Mesenchymal stem cell (in vitro differentiated cells and primary cell): ENCODE measurements at regions not wholly inside any gene's neighbourhood (a gene's known extent, or its start where the extent isn't known, plus 50 kb on each side); places are given as distances from the start of the nearest gene placed in this dataset.

Source experiments
- DNase-seq: peaks from one replicate; pipeline ENCODE4 v3.0.0-alpha.2; 2013
- H2AFZ ChIP-seq: one replicate; pipeline ENCODE4 v1.6.1; 2013; ENCODE audit warnings: low read depth, mild to moderate bottlenecking, control low read depth, inconsistent platforms, low read length, moderate library complexity
- H2AK5ac ChIP-seq: 2 replicates; pipeline ENCODE4 v1.6.1; 2013; ENCODE audit warnings: low read length, moderate library complexity, mild to moderate bottlenecking, inconsistent platforms; ENCODE audit not compliant: severe bottlenecking
- H2BK120ac ChIP-seq: one replicate; pipeline ENCODE4 v1.6.1; 2013; ENCODE audit warnings: low read depth, mild to moderate bottlenecking, inconsistent platforms, low read length, moderate library complexity
- H2BK12ac ChIP-seq, 2 experiments: one replicate each; pipeline ENCODE4 v1.6.1; 2013; ENCODE audit warnings: inconsistent platforms in 2 of 2, low read length in 2 of 2, mild to moderate bottlenecking in 2 of 2, moderate library complexity in 2 of 2, control low read depth in 1 of 2
- H2BK15ac ChIP-seq: one replicate; pipeline ENCODE4 v1.6.1; 2013; ENCODE audit warnings: mild to moderate bottlenecking, low read depth, inconsistent platforms; ENCODE audit not compliant: poor library complexity, severe bottlenecking
- H2BK5ac ChIP-seq: 2 replicates; pipeline ENCODE4 v1.6.1; 2013; ENCODE audit warnings: low read depth, mild to moderate bottlenecking, low read length, control low read depth, inconsistent platforms; ENCODE audit not compliant: poor library complexity, severe bottlenecking
- H3K14ac ChIP-seq, 2 experiments: one replicate each; pipeline ENCODE4 v1.6.1; 2013; ENCODE audit warnings: inconsistent platforms in 2 of 2, low read length in 2 of 2, control low read depth in 1 of 2, mild to moderate bottlenecking in 1 of 2, moderate library complexity in 1 of 2
- H3K18ac ChIP-seq, 2 experiments: one replicate each; pipeline ENCODE4 v1.6.1; 2013; ENCODE audit warnings: inconsistent platforms in 2 of 2, low read length in 2 of 2, control low read depth in 1 of 2, low read depth in 1 of 2, mild to moderate bottlenecking in 1 of 2
- H3K23ac ChIP-seq, 2 experiments: one replicate each; pipeline ENCODE4 v1.6.1; 2013; ENCODE audit warnings: inconsistent platforms in 2 of 2, low read length in 2 of 2, mild to moderate bottlenecking in 2 of 2, moderate library complexity in 2 of 2, control low read depth in 1 of 2
- H3K27ac ChIP-seq: 2 replicates; pipeline ENCODE4 v1.5.1; 2013; ENCODE audit warnings: mild to moderate bottlenecking, moderate library complexity, low read length, control low read depth, inconsistent platforms; ENCODE audit not compliant: poor library complexity, severe bottlenecking
- H3K27me3 ChIP-seq, 2 experiments: 2 replicates each; pipeline versions ENCODE4 v1.6.1 to v1.7.0; 2013; ENCODE audit warnings: low read length in 2 of 2, mild to moderate bottlenecking in 2 of 2, moderate library complexity in 2 of 2, control low read depth in 1 of 2, inconsistent platforms in 1 of 2; ENCODE audit not compliant: control insufficient read depth in 1 of 2, insufficient read depth in 1 of 2
- H3K36me3 ChIP-seq, 2 experiments: 2 replicates each; pipeline versions ENCODE4 v1.6.1 to v1.7.0; 2013; ENCODE audit warnings: low read length in 2 of 2, control low read depth in 1 of 2, inconsistent platforms in 1 of 2, low read depth in 1 of 2, mild to moderate bottlenecking in 1 of 2; ENCODE audit not compliant: insufficient read depth in 2 of 2, control insufficient read depth in 1 of 2
- H3K4ac ChIP-seq, 2 experiments: one replicate each; pipeline ENCODE4 v1.6.1; 2013; ENCODE audit warnings: inconsistent platforms in 2 of 2, low read length in 2 of 2, mild to moderate bottlenecking in 2 of 2, moderate library complexity in 2 of 2, control low read depth in 1 of 2, low read depth in 1 of 2
- H3K4me1 ChIP-seq: 2 replicates; pipeline ENCODE4 v1.6.1; 2013; ENCODE audit warnings: low read depth, low read length, control low read depth; ENCODE audit not compliant: control insufficient read depth, insufficient read depth
- H3K4me2 ChIP-seq: 2 replicates; pipeline ENCODE4 v1.6.1; 2013; ENCODE audit warnings: low read length, mild to moderate bottlenecking, inconsistent platforms; ENCODE audit not compliant: poor library complexity, severe bottlenecking
- H3K4me3 ChIP-seq, 2 experiments: 2 replicates each; pipeline versions ENCODE4 v1.5.1 to v1.7.0; 2013; ENCODE audit warnings: low read length in 2 of 2, mild to moderate bottlenecking in 2 of 2, control low read depth in 1 of 2, low read depth in 1 of 2; ENCODE audit not compliant: insufficient read depth in 1 of 2
- H3K79me1 ChIP-seq: replicated peaks from 2 replicates; pipeline ENCODE4 v1.6.1; 2013; ENCODE audit warnings: mild to moderate bottlenecking, control low read depth, low read length, inconsistent platforms; ENCODE audit not compliant: poor library complexity, severe bottlenecking
- H3K9ac ChIP-seq: 2 replicates; pipeline ENCODE4 v1.7.0; 2013; ENCODE audit warnings: mild to moderate bottlenecking, low read length, moderate library complexity
- H3K9me3 ChIP-seq: 2 replicates; pipeline ENCODE4 v1.7.0; 2013; ENCODE audit warnings: mild to moderate bottlenecking, low read length; ENCODE audit not compliant: control insufficient read depth
- H4K8ac ChIP-seq: one replicate; pipeline ENCODE4 v1.6.1; 2013; ENCODE audit warnings: inconsistent platforms, mild to moderate bottlenecking, low read length, moderate library complexity
- H4K91ac ChIP-seq: one replicate; pipeline ENCODE4 v1.6.1; 2013; ENCODE audit warnings: mild to moderate bottlenecking, low read length, inconsistent platforms
- WGBS: methylation state at CpG from one replicate; pipeline ENCODE4 v1.1.7; 2013; ENCODE audit warnings: mixed read lengths; 5-methylcytosine and 5-hydroxymethylcytosine counted together

DNA sequence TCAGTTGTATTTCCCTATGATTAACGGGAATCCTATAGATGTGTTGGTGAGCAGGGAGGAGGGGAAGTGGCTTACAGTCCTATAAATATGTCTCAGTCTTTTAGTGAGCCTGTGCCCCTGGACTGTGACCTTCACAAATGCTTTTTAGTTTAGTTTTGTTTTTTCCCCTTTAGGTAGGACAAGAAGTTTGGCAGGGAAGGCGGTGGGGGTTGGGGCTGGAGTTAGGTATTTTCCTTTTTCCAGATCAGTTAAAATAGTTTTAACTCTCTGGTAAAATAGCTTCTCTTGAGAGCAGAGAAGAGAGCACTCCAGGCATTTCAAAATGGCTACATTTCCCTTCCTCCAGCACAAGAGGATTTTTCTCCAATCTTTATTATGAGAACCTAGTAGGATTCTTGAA, 272.1 kb downstream of the SPATA31D1 start:
- Histone ChIP-seq H3K27me3 (no peaks in the 10 kb centered on the region), H3K14ac (no peak overlapping the region), H3K4me1 (no peaks in the 10 kb centered on the region), H2AK5ac (no peak overlapping the region), H2BK12ac (no peak overlapping the region), H3K18ac (no peak overlapping the region), H2BK120ac (no peak overlapping the region), H3K9ac (no peak overlapping the region), H3K4ac (no peak overlapping the region), H2AFZ (no peak overlapping the region), H3K27ac (no peak overlapping the region), H3K79me1 (no peaks in the 10 kb centered on the region), H2BK15ac (no peak overlapping the region), H4K91ac (no peak overlapping the region), H4K8ac (no peak overlapping the region), H2BK5ac (no peak overlapping the region), H3K23ac (no peak overlapping the region), H3K9me3 (no peaks in the 10 kb centered on the region), H3K36me3 (no peaks in the 10 kb centered on the region), H3K4me3 (no peak overlapping the region), H3K4me2 (no peak overlapping the region)
- 73% methylated on average over 1 of the region's 2 CpGs for WGBS
- DNase-seq, result no peak

DNA sequence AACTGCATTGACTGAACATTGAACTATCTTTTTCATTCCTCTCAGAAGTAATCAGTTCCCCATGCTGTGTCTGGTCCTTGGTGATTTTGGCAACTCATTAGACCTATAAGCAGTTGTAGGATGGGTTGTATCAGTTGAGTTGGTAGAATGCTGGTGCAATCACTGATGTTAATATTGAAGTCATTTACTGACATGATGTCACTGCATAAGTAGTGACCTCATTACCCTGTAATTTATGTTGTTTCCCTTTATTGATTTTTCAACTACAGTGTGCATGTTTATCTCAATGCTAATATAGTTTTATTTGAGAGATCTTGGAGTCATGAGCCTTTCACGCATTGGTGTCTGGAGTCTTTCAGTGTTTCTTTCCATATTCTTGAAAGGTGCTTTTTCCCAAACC, 275.0 kb downstream of the SPATA31D1 start:
- no peaks in the 10 kb centered on the region for H3K4me1 ChIP-seq
- no peak overlapping the region for H2BK5ac ChIP-seq
- no peak overlapping the region for H2AK5ac ChIP-seq
- H2AFZ ChIP-seq, result no peak overlapping the region
- H3K4me2 ChIP-seq, result no peak overlapping the region
- WGBS, result no CpG with 5 or more reads among the region's 1 CpG
- no peak overlapping the region for H2BK120ac ChIP-seq
- no peak overlapping the region for H4K91ac ChIP-seq
- H3K9ac ChIP-seq, result no peak overlapping the region
- H3K4me3 ChIP-seq, result no peak overlapping the region
- no peak overlapping the region for H4K8ac ChIP-seq
- no peak overlapping the region for H2BK15ac ChIP-seq
- no peak overlapping the region for H3K23ac ChIP-seq
- H3K9me3 ChIP-seq, result no peaks in the 10 kb centered on the region
- no peaks in the 10 kb centered on the region for H3K27me3 ChIP-seq
- H3K4ac ChIP-seq, result no peak overlapping the region
- H3K18ac ChIP-seq, result no peak overlapping the region
- H2BK12ac ChIP-seq, result no peak overlapping the region
- no peak overlapping the region for H3K27ac ChIP-seq
- no peak overlapping the region for H3K14ac ChIP-seq
- no peaks in the 10 kb centered on the region for H3K36me3 ChIP-seq
- no peaks in the 10 kb centered on the region for H3K79me1 ChIP-seq
- DNase-seq, result no peak

DNA sequence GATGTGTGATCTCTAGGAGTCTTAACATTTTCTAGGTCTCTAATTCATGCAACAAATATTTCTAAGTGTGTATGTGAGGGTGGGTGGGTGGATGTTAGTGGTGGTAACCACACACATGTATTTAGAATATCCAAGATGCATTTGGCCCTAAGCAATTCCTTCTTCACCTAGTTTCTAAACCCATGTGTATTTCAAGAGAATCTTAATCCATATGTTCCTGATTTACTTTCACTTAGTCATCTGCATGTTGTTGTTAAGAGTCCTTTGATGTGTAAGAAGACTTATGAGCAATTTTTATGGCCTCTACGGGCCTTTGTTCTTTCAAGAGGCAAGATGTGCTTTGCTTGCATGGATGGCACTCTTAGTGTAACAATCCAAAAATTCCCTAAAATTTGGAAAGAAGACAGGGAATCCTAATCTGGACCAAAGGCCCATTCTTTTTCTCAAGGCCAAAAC, 282.6 kb downstream of the SPATA31D1 start:
- Histone ChIP-seq H2BK15ac (no peak overlapping the region), H3K79me1 (no peaks in the 10 kb centered on the region), H3K27me3 (no peaks in the 10 kb centered on the region), H3K18ac (no peak overlapping the region), H3K4me1 (no peaks in the 10 kb centered on the region), H2BK120ac (no peak overlapping the region), H3K9me3 (no peaks in the 10 kb centered on the region), H2AFZ (no peak overlapping the region), H2BK12ac (no peak overlapping the region), H3K4me3 (no peak overlapping the region), H3K27ac (no peak overlapping the region), H3K14ac (no peak overlapping the region), H3K36me3 (no peaks in the 10 kb centered on the region), H2BK5ac (no peak overlapping the region), H4K8ac (no peak overlapping the region), H3K4ac (no peak overlapping the region), H3K23ac (no peak overlapping the region), H4K91ac (no peak overlapping the region), H3K9ac (peak overlapping the region; percentile 54), H3K4me2 (no peak overlapping the region), H2AK5ac (no peak overlapping the region)
- DNase-seq, result peak; percentile 33
- 67% methylated on average over 1 of the region's 1 CpG for WGBS

DNA sequence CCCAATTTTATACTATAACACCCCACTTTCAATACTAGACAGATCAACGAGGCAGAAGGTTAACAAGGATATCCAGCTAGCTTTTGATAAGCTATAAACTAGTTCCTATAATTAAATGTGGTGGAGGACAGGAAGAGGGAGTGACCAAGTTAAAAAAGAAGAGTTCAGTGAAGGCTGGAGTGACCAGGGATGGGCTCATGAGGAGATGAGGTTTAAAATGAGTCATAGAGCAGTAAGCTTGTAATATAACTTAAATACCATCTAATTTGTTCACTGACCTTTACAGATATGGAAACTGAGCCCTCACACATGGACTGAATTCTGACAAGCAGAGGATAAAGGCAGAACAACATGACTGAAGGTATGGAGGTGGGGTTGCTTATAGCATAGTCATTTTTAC, 284.5 kb downstream of the SPATA31D1 start:
- Histone ChIP-seq H4K8ac (no peak overlapping the region), H2BK12ac (no peak overlapping the region), H4K91ac (no peak overlapping the region), H2AK5ac (no peak overlapping the region), H3K36me3 (no peaks in the 10 kb centered on the region), H3K18ac (no peak overlapping the region), H2BK120ac (no peak overlapping the region), H2AFZ (no peak overlapping the region), H3K23ac (no peak overlapping the region), H2BK5ac (no peak overlapping the region), H3K27me3 (no peaks in the 10 kb centered on the region), H2BK15ac (no peak overlapping the region), H3K9ac (no peak overlapping the region), H3K79me1 (no peaks in the 10 kb centered on the region), H3K4me1 (no peaks in the 10 kb centered on the region), H3K14ac (no peak overlapping the region), H3K27ac (no peak overlapping the region), H3K4me3 (no peak overlapping the region), H3K9me3 (no peaks in the 10 kb centered on the region), H3K4ac (no peak overlapping the region), H3K4me2 (no peak overlapping the region)
- no CpG with 5 or more reads among the region's 1 CpG for WGBS
- DNase-seq, result no peak
